ENCODE measurements at regions not wholly inside any gene's neighbourhood (a gene's known extent, or its start where the extent isn't known, plus 50 kb on each side); places are given as distances from the start of the nearest gene placed in this dataset.

- H3K9me3 Mint-ChIP-seq (ENCODE audit: insufficient read depth): no peaks in the 10 kb centered on the region
- peak overlapping the region in 1 of 5 experiments; percentile 33 for H3K4me3 ChIP-seq (ENCODE audit: control extremely low read depth in 1 of 5, extremely low read depth in 1 of 5, insufficient read depth in 1 of 5, low read depth in 2 of 5, low read length in 4 of 5)
- peaks cover 95% of the 10 kb centered on the region for H3K79me2 ChIP-seq (ENCODE audit: control insufficient read depth, insufficient read depth, low read length)
- H3K36me3 ChIP-seq (replicated peaks in 1 of 2; ENCODE audit: control extremely low read depth in 1 of 2, control insufficient read depth in 1 of 2, extremely low read depth in 1 of 2, insufficient read depth in 2 of 2, low read length in 1 of 2): no peaks in the 10 kb centered on the region
- ATAC-seq (ENCODE audit: low read depth): peak; percentile 44
- peaks cover 40 to 50% of the 10 kb centered on the region in 2 donors for H3K4me1 ChIP-seq (ENCODE audit: control insufficient read depth in 2 of 2, insufficient read depth in 2 of 2, low read length in 2 of 2)
- ChIA-PET POLR2A (interaction anchor here (2.2 to 2.6 kb wide), 2 partner anchors 9 to 61 kb away, joined by 10 to 17 read pairs; partner anchors contain the start of gene RIPOR2), CTCF (interaction anchor here (1.7 to 11.4 kb wide), 4 partner anchors 19 to 87 kb away, joined by 4 to 465 read pairs (median 98); partner anchors contain the start of gene RIPOR2)
- no peaks in the 10 kb centered on the region for H3K9me3 ChIP-seq (ENCODE audit: control extremely low read depth in 1 of 3, control insufficient read depth in 2 of 3, insufficient read depth in 1 of 3, low read length in 2 of 3)
- no peaks in the 10 kb centered on the region for H3K27me3 ChIP-seq (replicated peaks in 1 of 4; ENCODE audit: control extremely low read depth in 1 of 4, control insufficient read depth in 3 of 4, insufficient read depth in 4 of 4, low read length in 3 of 4)
- H3K9ac ChIP-seq (ENCODE audit: low read length): peak overlapping the region; percentile 17
- H3K27ac Mint-ChIP-seq: peak overlapping the region; percentile 89
- H3K27me3 Mint-ChIP-seq: no peaks in the 10 kb centered on the region
- intact Hi-C loops (cut with micrococcal nuclease): no loop called here
- peak; percentile 42 for DNase-seq
- peak overlapping the region; percentile 64 for H3K4me2 ChIP-seq (replicated peaks; ENCODE audit: low read depth, low read length, poor library complexity, severe bottlenecking)
- no peak overlapping the region for H2AFZ ChIP-seq (ENCODE audit: insufficient read depth, low read depth, low read length, poor library complexity, severe bottlenecking)
- no peaks in the 10 kb centered on the region for H4K20me1 ChIP-seq (ENCODE audit: control insufficient read depth, insufficient read depth, low read length, poor library complexity, severe bottlenecking)
- TF ChIP-seq EZH2 (IDR thresholded peaks at IDR 0.05; ENCODE audit: borderline replicate concordance, insufficient read depth, low read depth, low read length, poor library complexity, severe bottlenecking) (no peak), CTCF (IDR thresholded peaks at IDR 0.05) (no peak)
- H3K4me1 Mint-ChIP-seq: peaks cover 69% of the 10 kb centered on the region
- H3K27ac ChIP-seq (ENCODE audit: low read length in 2 of 2): peak overlapping the region; percentile 40 to 78
- WGBS (ENCODE audit: insufficient coverage): 0% methylated on average over 1 of the region's 1 CpG
- peak overlapping the region; percentile 18 for H3K4me3 Mint-ChIP-seq
Measured at GRCh38 chr6:24997231-24997630, 61.5 kb upstream of the RIPOR2 start.

- no peaks in the 10 kb centered on the region for H3K27me3 Mint-ChIP-seq
- H3K4me3 Mint-ChIP-seq: peak overlapping the region; percentile 18
- Histone ChIP-seq H3K79me2 (ENCODE audit: control insufficient read depth, insufficient read depth, low read length) (peaks cover 88% of the 10 kb centered on the region), H3K27ac (ENCODE audit: low read length in 2 of 2) (peak overlapping the region; percentile 8 to 78), H3K9me3 (ENCODE audit: control extremely low read depth in 1 of 3, control insufficient read depth in 2 of 3, insufficient read depth in 1 of 3, low read length in 2 of 3) (no peaks in the 10 kb centered on the region), H3K4me3 (ENCODE audit: control extremely low read depth in 1 of 5, extremely low read depth in 1 of 5, insufficient read depth in 1 of 5, low read depth in 2 of 5, low read length in 4 of 5) (peak overlapping the region in 1 of 5 experiments; percentile 33), H2AFZ (ENCODE audit: insufficient read depth, low read depth, low read length, poor library complexity, severe bottlenecking) (peak overlapping the region; percentile 10), H4K20me1 (ENCODE audit: control insufficient read depth, insufficient read depth, low read length, poor library complexity, severe bottlenecking) (no peaks in the 10 kb centered on the region), H3K27me3 (replicated peaks in 1 of 4; ENCODE audit: control extremely low read depth in 1 of 4, control insufficient read depth in 3 of 4, insufficient read depth in 4 of 4, low read length in 3 of 4) (no peaks in the 10 kb centered on the region), H3K4me1 (ENCODE audit: control insufficient read depth in 2 of 2, insufficient read depth in 2 of 2, low read length in 2 of 2) (peaks cover 43 to 48% of the 10 kb centered on the region in 2 donors), H3K9ac (ENCODE audit: low read length) (peak overlapping the region; percentile 17), H3K4me2 (replicated peaks; ENCODE audit: low read depth, low read length, poor library complexity, severe bottlenecking) (peak overlapping the region; percentile 64), H3K36me3 (replicated peaks in 1 of 2; ENCODE audit: control extremely low read depth in 1 of 2, control insufficient read depth in 1 of 2, extremely low read depth in 1 of 2, insufficient read depth in 2 of 2, low read length in 1 of 2) (no peaks in the 10 kb centered on the region)
- H3K9me3 Mint-ChIP-seq (ENCODE audit: insufficient read depth): no peaks in the 10 kb centered on the region
- no CpG with 5 or more reads among the region's 3 CpGs for WGBS (ENCODE audit: insufficient coverage)
- ChIA-PET POLR2A (interaction anchor here (2.2 kb wide), 1 partner anchor 8 kb away, joined by 17 read pairs; no protein-coding TSS in a partner anchor), CTCF (interaction anchor here (1.7 to 11.4 kb wide), 4 partner anchors 18 to 88 kb away, joined by 4 to 465 read pairs (median 98); partner anchors contain the start of gene RIPOR2)
- H3K4me1 Mint-ChIP-seq: peaks cover 70% of the 10 kb centered on the region
- ATAC-seq (ENCODE audit: low read depth) (no peak), DNase-seq (no peak)
- intact Hi-C loops (cut with micrococcal nuclease): no loop called here
- TF ChIP-seq CTCF (IDR thresholded peaks at IDR 0.05) (no peak), EZH2 (IDR thresholded peaks at IDR 0.05; ENCODE audit: borderline replicate concordance, insufficient read depth, low read depth, low read length, poor library complexity, severe bottlenecking) (no peak)
- peak overlapping the region; percentile 89 for H3K27ac Mint-ChIP-seq
Measured at GRCh38 chr6:24997905-24998304, 62.1 kb upstream of the RIPOR2 start.
